CD4-positive, alpha-beta T cell treated with Interleukin-17A for 1 hour (primary cell): ENCODE measurements at regions not wholly inside any gene's neighbourhood (a gene's known extent, or its start where the extent isn't known, plus 50 kb on each side); places are given as distances from the start of the nearest gene placed in this dataset.

Experiments
- DNase-seq: peaks from one replicate; pipeline ENCODE4 v3.0.0-alpha.2; 2020

DNA sequence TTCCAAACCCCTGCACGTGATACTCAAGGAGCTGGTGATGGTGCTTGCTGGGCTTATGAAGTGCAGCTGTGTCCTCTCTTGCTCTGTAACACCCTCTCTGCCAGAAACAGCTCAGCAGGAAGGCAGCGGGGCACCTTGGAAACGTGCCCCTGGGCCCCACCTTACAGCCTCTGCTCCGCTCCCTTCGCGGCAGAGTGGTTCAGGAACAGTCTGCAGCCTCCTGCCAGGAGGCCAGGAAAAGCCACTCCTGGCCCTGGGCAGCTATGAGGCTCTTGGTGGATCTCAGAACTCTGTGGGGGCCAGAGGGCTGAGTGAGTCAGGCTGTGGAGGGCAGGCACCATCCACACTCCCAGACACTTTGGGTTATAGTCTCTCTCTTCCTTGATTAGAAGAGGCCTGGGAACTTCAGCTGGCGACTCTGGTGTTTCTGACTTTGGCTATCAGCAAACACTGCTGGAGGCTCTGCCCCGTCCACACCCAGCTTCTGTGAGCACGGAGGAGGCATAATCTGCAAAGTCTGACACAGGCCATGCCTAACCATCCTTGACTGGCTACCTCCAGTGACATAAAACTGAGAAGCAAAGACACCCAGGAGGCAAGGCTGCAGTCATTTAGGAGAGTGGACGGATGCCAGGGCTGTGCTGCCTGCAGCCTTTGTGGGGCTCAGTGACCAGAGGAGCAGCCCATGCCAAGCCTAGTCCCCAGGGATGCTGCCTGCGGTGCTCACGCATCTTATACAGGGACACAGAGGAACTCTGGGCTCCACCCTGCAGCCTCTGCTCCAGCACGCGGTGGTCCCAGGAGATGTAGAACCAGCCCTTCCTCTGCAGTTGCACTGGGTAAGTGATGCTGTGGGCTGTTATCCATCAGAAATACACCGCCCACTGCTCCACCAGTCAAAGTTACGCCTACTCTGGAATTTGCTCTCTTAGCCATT, 65.3 kb downstream of the METRNL start:
- DNase-seq = no peak

DNA sequence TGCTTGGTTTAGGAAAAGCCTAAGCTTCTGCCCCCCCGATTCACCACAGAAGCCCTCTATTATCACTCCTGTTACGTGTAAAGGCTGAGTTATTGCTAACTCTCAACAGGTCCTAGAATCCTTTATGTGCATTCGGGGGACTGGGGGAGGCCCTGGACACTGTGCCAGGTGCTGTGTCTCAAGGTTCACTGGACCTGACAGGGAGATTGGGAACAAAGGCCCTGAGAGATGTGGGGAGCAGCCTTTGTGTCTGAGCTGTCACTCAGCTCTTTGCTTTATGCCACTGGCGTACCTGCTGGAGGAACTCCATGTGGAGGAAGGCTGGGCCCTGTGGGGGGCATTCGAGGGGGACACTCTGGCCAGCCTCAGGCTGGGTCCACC, 65.9 kb downstream of the METRNL start:
- DNase-seq = no peak

DNA sequence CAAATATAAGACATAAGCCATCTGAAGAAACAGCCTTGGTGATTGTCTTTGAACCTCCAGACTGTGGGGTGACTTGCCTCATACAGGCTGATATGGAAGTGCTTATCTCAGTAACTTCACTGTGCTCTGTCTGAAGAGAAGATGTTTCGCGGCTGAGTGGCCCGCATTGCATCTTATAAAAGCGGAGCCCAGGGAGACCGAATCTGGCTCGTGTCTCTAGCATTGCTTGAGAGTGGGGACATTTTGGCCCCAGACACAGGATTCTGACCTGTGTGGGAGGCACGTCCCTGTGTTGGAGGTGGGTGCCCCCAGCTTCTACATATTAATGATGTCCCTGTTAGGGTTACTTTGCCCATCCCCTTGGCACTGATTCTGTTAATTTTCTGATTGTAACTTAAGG, 66.4 kb downstream of the METRNL start:
- no peak for DNase-seq

DNA sequence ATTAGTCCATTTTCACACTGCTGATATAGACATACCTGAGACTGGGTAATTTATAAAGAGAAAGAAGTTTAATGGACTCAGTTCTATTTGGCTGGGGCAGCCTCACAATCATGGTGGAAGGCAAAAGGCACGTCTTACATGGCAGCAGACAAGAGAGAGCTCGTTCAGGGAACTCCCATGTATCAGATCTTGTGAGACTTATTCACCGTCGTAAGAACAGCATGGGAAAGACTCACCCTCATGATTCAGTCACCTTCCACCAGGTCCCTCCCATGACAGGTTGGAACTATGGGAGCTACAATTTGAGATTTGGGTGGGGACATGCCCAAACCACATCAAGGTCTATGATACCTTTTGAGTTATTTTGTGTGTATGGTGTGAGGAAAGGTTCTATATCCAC, 66.9 kb downstream of the METRNL start:
- no peak for DNase-seq

DNA sequence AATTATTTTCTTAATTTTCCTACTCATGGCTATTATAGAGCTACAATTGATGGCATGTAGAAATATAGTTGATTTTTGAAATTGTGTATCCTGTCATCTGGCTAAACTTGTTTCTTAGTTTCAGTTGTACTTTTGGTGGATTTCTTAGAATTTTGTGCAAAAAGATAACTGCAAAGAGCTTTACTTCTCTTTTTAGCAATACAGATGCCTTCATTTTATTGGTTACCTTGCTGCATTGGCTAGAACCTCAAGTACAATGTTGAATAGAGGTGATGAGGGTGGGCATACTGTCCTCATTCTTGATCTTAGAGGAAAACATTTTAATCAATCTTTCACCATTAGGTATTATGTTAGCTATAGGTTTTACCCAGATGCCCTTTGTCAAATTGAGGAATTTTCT, 67.9 kb downstream of the METRNL start:
- DNase-seq = no peak

DNA sequence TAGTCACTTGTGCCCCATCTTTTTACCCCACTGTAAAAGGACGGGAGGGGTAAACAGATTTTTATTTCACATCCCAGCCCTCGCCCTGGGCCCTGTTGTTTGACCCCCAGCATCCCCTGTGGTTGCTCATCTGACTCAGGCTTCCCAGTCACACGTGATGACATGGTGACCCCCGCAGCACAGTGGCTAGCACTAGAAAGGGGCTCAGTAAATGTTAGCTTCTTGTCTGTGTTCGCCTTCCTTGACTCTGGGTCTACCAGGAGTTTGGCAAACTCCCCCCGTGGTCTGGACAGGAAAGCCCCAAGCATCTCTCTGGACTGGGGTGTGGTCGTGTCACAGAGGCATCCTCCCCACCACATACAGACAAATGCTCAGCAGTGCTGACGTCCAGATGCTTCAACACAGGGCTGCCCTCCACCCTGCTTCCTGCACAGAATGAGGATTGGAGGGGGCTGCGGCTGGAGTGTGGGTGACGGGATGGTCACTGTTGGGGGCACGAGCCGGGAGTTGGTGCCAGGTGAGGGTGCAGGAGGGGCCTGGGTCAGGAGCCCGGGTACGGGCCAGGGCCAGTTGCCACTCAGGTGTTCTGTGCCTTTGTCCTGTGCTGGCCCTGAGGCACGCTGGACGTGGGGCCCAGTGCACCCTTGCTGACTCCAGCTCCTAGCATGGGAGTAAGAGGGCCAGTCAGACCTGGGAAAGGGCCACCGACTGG, 69.1 kb downstream of the METRNL start:
- no peak for DNase-seq

DNA sequence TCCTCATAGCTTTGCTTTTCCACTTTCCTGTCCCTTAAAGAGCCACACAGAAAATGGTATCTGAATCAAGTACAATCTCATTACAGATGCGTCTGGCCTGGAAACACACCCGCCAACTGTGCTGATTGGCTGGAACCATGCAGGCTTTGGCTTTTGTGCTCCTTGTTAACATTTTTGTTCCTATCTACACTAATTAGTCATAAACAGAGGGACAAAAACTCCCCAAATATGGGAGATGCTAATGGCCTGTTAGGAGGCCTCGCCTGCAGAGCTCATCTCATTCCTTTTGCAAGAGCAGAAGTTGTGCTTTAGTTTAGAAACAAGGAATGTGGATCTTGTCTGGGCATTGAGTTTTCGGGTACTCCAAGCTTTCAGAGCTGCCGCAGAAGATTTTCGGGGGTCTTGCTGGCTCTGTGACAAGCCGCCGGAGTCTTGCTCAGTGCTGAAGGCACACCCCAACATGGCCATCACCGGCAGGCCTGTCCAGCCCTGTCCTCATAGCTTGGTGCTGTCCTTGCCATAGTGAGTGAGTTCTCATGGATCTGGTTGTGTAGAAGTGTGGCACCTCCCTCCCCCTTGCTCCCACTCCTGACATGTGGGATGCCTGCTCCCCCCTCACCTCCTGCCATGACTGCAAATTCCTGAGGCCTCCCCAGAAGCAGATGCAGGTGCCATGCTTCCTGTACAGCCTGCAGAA, 69.8 kb downstream of the METRNL start:
- no peak for DNase-seq

DNA sequence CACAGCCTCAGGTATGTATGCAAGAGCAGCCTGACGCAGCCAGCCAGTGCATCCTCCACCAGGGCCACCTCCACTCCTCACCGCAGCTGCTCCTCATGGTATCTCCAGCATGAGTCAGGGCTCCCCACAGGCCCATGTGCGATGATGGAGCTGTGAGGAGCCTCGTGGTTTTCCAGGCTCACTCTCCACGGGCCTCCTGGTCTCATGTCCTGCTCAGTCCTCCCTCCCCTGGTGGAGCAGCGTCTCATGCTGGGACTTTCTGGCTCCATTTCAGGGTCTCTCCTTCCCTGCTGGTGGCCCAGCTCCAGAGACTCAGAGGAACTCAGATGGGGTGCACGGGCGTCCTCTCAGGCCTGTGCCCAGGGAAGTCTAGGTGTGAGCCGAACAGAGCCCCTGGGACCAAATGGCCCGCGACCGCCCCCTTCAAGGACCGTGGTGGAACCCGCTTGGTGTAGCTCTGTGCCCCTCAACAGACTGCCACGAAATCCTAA, 70.4 kb downstream of the METRNL start:
- DNase-seq = no peak

DNA sequence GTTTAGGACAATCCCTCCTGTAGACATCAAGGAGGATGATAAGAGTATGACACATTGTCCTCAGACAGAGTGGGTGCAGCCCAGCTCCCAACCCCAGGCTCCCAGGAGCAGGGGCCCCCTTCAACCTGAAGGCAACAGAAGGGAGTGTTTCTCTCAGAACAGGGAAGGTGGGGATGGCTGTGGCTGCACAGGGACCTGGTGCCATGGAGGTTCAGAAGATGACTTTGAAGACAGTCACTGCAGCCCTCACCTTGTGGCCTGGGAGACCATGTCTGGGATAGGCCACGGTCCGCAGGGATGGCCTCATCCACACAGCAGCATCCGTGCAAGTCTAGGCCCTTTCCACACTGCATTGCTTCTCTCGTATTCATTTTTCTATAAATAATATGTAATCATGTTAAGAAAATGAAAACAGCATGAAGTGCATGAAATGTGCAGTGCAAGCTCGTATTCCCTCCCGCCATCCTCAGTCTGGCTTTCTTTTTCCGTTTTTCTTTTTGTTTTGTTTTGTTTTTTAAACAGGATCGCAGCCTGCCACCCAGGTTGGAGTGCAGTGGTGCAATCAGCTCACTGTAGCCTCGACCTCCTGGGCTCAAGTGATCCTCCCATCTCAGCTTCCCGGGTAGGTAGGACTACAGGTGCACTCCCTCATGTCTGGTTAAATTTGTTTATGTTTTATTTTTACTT, 71.1 kb downstream of the METRNL start:
- no peak for DNase-seq

DNA sequence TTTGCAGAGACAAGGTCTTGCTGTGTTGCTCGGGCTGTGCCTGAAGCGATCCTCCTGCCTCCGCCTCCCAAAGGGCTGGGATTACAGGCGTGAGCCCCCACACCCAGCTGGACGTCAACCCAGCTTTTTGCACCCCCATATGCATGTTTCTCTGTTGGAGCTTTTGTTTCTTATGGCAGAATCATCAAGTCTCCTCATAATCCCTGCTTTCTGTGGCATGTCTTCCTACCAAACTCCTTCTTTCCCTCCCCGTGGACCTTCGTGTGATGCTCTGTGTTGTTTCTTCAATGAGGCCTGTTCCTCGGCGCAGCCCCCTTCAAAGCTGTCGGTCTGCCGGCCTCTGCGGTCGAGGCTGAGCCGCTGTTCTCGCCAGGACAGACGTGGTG, 71.6 kb downstream of the METRNL start:
- DNase-seq = no peak

DNA sequence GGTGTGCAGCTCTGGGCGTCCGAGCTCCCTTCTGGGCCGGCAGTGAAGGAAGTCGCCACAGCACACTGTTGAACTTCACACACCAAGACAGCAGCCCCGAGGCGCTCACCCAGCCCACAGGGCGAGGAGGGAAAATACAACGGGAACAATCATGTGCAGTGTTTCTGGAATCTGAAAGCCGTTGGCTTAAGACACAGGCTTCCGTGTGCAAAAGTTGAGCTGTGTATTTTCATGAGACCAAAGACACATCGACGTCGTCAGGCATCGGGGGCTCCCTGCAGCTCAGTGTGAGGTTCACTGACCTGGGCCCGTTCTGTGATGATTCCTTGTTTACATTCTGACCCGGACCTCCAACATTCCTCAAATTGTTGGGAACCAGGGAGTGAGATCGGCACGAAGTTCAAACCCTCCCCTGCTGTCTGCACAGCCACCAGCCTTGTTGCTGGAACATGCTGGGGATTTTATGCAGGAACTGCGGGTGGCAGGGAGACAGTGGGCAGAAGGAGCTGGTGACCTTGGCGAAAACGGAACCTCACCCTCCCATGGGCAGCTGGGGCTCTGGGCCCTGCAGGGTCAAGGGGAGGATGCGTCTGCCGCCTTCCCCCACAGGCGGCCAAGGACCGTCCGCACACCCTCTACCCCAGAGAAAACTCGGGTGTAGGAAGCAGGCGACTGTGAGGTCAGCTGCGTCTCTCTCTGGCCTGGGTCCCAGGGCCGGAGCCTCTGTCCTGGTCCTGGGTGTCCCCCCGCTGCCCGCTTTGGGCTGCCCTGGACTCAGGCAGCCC, 72.2 kb downstream of the METRNL start:
- no peak for DNase-seq

DNA sequence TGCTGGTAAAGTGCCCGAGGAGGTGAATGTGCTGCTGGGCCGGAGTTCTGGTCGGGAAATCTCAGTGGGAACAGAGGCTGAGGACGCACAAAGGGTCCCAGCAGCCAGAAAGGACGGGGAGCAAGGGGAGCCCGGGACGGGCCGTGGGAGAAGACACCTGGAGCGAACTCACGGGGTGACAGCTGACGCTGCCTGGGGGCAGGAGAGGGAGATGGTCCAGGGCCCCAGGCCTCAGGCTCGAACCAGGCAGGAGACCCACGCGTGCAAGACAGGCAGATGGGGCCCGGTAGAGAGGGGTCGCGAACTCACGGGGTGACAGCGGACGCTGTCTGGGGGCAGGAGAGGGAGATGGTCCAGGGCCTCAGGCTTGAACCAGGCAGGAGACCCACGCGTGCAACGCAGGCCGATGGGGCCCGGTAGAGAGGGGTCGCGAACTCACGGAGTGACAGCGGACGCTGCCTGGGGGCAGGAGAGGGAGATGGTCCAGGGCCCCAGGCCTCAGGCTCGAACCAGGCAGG, 72.9 kb downstream of the METRNL start:
- no peak for DNase-seq

DNA sequence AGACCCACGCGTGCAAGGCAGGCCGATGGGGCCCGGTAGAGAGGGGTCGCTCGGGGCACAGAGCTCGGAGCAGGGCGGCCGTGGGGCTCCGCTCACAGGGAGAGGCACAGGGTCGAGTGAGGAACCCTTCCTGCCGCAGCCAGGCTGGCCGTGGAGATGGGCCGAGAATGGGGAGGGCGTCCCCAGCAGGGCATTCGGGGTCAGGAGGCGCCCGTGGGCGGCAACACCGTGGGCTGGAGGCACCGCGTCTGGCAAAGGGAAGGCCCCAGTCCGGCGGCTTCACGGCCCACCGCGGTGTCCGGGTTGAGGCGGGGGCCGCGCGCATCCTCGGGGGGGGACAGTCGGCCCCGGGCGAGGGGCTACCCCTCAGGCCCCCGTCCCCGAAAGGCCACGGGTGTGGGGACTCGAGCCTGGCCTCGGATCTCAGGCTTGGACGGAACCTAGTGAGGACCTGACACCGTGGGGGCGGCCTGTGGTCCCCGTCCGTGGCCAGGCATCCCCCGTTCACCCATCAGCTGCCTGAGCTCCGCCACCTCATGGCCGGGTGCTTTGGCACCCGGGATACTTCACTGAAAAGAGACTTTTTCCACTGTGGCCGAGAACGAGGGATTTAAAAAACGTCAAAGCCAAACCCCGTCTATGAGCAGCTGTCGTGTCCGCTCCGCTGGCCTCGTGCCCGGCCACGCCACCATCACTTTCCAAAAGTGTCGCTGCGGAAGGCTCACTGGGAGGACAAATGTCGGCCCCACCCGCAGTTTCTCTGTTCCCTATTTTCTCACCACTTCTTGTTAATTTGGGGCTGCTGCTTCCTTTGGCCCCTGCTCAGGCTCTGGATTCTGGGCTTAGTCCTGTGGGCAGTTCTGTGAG, 73.6 kb downstream of the METRNL start:
- peak; percentile 31 for DNase-seq

DNA sequence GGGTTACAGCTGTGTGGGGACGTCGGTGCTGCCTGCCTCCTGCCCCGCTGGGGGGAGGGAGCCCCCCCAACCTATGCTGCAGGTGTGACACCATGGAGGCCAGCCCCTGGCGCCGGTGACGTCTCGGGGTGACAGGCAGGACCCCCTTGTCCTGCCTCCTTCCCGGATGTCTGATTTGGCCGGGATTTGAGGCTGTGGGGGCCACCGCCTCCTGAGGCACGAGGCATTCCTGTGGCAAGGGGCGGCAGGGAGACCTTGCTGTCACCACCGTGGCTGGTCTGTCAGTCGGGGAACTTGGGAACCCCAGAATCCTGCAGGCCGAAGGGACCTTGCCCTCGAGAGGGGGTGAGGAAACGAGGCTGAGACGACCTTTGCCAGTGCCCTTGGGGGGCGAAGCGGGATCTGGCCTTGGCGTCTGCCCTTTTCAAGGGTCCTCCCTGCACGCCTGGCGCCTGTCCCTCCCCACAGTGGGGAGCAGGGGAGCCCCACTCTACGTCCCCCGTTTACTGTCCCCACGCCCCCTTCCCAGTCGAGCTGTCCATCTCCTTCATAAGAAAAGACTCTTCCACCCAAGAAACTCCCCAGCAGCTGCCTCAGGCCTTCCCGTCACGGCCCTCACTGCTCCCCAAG, 74.4 kb downstream of the METRNL start:
- DNase-seq = no peak

DNA sequence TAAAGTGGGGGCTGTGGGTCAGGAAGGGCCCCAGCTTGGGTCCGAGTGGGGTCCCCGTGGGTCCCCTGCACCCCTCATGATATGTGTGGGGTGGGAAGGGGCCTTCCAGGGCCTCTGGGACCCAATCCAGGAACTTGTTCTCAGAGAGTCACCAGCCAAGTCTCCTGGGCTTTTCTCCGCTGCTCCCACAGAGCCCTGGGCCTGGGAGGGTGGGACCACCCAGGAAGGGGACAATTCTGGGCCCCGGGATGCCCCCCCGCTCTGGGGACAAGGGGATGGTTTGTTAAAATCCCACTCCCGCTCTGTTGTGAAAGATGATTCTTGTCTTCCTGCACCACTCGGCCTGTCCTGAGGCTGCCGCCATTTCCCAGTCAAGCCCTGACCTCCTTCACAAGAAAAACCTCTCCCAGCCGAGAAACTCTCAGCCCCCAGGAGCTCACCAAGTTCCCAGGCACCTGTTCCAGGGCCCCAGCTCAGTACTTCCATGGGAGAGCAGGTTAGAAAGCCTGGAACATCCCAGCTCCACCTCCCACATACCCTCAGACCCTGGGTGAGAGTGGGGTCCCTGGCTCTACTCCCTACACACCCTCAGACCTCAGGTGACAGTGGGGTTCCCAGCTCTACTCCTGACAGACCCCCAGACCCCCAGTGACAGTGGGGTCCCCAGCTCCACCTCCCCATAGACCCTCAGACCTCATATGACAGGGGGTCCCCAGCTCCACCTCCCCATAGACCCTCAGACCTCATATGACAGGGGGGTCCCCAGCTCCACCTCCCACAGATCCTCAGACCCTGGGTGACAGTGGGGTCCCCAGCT, 75.1 kb downstream of the METRNL start:
- DNase-seq = no peak

DNA sequence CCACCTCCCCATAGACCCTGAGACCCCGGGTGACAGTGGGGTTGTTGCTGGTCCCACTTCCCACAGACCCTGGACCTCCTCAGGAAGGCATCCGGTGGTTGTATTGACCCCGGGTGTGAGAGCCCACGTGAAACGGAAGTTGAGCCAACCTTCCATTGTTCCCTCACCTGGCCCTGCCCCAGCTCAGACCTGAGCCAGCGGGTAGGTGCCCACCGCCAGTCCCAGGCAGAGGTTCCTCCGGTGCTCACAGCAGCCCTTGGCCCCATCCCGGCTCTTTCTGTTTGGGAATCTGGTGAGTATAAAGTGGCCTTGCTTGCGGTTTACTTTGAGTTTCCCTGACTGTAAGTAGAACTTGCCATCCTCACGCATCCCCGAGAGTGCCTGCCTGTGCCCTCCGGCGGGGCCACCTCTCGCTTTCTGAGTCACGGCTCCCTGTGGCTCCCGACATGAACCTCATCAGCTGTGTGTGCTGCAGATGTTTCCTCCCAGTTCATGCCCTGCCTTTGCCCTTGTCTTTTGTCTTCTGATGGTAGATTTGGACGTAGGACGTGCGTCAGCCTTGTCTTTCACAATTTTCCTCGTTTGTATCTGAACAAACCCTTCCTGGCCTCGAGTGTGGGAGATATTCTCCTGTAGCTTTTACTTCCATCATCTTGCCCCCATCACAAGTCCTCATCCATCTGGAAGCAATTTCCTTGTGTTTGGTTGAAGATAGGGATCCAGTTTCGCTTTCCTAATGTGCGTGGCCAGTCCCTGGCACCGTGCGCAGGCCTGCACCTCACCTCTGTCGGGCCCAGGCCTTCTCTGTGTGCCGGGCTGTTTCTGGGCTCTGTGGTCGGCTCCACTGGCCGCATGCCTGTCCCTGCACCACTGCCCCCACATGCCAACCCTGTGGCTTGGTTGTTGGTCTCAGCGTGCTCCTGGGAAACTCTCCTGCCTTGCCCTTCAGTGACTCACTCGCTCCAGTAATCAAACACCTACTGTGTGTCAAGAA, 76.0 kb downstream of the METRNL start:
- DNase-seq = peak; percentile 12

DNA sequence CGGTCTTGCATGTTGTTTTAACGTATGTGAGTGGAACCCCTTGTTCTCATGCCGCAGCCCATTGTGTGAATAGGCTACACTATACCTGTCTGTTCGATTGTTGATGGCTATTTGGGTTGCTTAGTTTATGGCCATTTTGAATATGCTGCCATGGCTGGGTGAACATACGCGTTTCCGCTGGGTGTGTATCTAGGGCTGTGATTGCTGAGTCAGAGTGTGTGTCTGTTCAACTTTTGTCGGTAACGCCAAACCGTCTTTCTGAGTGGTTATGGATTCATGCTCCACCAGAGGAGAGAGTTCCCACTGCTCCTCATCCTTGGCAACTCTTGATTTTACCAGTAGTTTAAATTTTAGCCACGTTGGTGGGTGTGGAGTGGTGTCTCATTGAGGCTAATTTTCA, 77.0 kb downstream of the METRNL start:
- DNase-seq = no peak
